Ovary (tissue), 3 donors: ENCODE measurements at regions not wholly inside any gene's neighbourhood (a gene's known extent, or its start where the extent isn't known, plus 50 kb on each side); places are given as distances from the start of the nearest gene placed in this dataset.

Experiments
- CTCF ChIP-seq, 3 donors: fragments of 450-650 bp in 2 of 3; fragments of 200-600 bp in 1 of 3; IDR thresholded peaks; one replicate each; pipeline versions ENCODE4 v1.5.1 to v1.8.0; 2016 to 2022; ENCODE audit warnings: antibody characterized with exemption in 3 of 3, mild to moderate bottlenecking in 1 of 3
- POLR2A ChIP-seq: fragments of 450-650 bp; IDR thresholded peaks from one replicate; pipeline ENCODE4 v1.6.1; 2017; ENCODE audit warnings: antibody characterized with exemption, mild to moderate bottlenecking, moderate library complexity
- donor health status: DM: no; HTN: no; CAD: no.

GRCh38 chr13:31399690-31400089 lies 199.9 kb downstream of the B3GLCT start:
- no peak for TF ChIP-seq CTCF (IDR thresholded peaks at IDR 0.05)
- no peak for TF ChIP-seq POLR2A
